Inferior parietal cortex (tissue), 1 donor: ENCODE measurements at regions not wholly inside any gene's neighbourhood (a gene's known extent, or its start where the extent isn't known, plus 50 kb on each side); places are given as distances from the start of the nearest gene placed in this dataset.

Source experiments
- DNase-seq: peaks from one replicate; pipeline ENCODE4 v3.0.0-alpha.2; 2016; ENCODE audit errors: extremely low spot score

DNA sequence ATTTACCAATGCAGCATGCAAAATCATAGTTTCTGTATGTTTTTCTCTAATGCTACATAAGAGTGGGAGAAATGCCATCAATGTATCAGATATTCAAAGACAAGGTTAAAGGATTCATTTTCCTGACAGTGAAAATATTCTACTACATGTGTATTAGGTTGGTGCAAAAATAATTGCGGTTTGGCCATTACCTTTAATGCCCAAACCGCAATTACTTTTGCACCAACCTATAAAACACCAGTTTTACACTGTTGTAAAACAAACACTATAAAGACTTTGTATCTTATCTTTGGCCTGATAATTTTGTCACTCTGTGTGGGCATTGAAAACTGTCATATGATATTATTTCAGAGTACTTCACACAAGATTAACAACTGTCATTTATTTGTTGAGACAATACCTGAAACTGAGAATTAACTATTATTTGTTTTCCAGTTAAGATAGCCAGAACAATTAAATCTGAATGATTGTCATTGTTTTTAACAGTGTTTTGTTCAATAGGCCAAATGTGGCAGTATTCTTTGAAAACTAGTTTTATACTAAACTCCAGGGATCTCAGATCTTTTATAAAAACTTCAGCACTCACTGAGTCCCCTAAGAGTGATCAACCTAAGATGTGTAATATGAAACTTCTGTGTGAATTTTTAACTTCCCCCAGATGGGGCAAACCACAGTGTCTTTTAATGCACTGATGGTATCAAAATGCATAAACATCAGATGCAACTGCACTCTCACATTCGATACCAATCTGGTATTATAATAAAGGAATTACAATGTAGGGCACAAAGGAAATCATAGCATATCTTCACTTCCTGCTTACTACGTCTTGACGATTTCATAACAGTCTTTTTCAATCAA lies 53.8 kb upstream of the FBN2 start:
- no peak for DNase-seq

- no peak for DNase-seq
These were observed 58.0 kb upstream of the FBN2 start for GRCh38 chr5:128596071-128596470.

GRCh38 chr5:128597156-128597555 lies 59.1 kb upstream of the FBN2 start:
- DNase-seq: no peak

- no peak for DNase-seq
These were observed 75.1 kb upstream of the FBN2 start for GRCh38 chr5:128613128-128613527.

GRCh38 chr5:128613766-128614165 lies 75.7 kb upstream of the FBN2 start:
- no peak for DNase-seq

DNA sequence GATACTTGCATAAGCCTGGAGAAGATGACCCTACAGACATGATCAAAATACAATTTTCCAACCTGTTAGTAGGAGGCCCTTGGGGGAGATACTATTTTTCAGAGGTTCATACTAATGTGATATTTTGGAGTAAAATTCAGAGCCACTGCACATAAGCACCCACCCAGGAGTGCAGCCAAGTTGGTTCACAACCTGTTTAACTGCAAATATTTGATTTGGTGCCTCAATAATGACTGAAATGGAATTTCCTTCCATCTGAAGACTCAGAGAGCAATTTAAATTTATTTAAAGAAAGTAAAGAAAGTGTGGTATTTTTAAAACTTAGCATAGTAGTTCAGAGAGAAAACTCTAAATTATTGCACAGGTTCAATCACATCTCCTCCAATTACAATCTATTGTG lies 77.5 kb upstream of the FBN2 start:
- DNase-seq: no peak

DNA sequence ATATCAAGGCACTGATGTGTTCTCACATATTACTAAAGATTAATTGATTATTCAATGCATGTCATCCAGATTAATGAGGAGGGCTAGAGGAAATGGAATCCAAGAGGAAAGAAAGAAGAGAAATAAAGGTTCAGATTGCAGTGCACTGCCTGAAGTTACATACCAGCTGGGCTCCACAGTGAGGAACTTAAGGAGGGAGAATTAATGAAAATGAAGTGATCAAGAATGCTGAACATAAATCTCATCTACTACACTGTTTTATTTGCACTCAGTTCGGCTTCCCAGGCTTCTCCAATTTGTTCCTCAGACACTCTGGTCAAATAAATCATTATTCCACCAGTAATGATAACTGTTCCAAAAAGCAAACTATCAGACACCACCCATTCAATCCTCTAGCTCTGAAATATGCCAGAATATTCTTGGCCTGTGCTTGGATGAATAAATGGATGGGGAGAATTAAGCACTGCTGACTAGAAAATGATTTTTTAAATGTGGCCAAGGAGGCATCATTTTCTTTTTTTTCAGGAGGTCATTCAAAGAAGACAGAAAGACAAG lies 88.6 kb upstream of the FBN2 start:
- DNase-seq: no peak

GRCh38 chr5:128627939-128628338 lies 89.9 kb upstream of the FBN2 start:
- no peak for DNase-seq

DNA sequence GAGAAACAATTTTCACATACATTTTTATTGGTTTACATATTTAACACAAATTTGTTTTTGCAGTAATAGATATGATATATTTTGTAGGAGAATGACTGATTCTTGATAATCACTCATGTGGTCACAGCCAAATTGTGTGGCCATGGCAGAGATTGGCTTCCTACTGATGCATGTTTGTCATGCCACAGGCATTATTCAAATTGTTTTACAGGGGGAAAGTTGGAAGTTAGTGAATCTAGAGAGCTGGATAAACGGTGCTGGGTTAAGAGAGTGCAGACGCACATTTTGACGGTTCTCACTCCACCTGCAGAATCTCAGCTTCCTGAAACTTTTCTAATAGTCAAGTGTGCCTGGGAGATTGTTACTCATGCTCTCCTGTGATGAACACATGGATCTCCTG lies 91.1 kb upstream of the FBN2 start:
- no peak for DNase-seq

GRCh38 chr5:128630121-128630520 lies 92.1 kb upstream of the FBN2 start:
- DNase-seq: no peak

GRCh38 chr5:128631771-128632170 lies 93.7 kb upstream of the FBN2 start:
- no peak for DNase-seq

- no peak for DNase-seq
These were observed 94.2 kb upstream of the FBN2 start for GRCh38 chr5:128632264-128632663.

DNA sequence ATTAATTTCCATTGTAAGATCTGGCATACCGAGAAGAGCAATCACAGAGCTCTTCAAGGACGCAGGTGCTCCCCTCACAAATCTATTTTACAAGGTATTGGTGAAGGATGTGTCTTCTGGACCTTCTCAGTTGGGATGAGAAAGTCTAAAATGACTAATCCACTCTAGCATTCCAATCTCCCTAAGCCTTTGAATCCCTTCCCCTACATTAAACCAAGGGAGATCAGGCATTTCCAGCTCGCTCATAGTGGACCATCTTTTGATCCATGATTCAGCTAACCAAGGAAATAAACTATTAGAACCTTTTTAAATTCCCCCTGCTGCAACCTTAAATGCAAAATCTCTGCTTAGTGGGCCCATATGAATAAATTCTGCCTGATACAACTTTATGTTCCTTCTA lies 95.9 kb upstream of the FBN2 start:
- DNase-seq: no peak

GRCh38 chr5:128635379-128635778 lies 97.3 kb upstream of the FBN2 start:
- no peak for DNase-seq

DNA sequence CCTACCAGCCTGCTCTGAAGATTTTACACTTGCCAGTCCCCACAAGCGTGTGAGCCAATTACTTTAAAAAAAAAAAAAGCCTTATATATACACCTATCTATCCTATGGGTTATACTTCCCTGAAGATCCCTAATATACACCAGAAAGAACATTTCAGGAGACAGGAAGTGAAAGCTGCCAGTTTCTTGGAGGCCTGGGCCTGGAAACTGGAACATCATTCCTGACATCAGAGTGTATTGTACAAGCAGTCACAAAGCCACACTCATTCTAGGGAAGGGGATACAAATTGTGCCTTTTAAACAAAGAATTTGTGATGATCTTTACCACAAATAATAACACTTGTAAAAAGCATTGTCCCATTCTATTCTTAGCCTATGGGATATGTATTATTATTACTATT lies 98.3 kb upstream of the FBN2 start:
- no peak for DNase-seq

GRCh38 chr5:128637031-128637430 lies 99.0 kb upstream of the FBN2 start:
- DNase-seq: no peak

- DNase-seq: no peak
These were observed 103.8 kb upstream of the FBN2 start for GRCh38 chr5:128641861-128642260.

GRCh38 chr5:128644863-128645262 lies 106.8 kb upstream of the FBN2 start:
- DNase-seq: no peak

- DNase-seq: no peak
These were observed 107.5 kb upstream of the FBN2 start for GRCh38 chr5:128645581-128645980.

- no peak for DNase-seq
These were observed 108.1 kb upstream of the FBN2 start for GRCh38 chr5:128646176-128646575.

GRCh38 chr5:128649192-128649591 lies 111.1 kb upstream of the FBN2 start:
- DNase-seq: no peak

DNA sequence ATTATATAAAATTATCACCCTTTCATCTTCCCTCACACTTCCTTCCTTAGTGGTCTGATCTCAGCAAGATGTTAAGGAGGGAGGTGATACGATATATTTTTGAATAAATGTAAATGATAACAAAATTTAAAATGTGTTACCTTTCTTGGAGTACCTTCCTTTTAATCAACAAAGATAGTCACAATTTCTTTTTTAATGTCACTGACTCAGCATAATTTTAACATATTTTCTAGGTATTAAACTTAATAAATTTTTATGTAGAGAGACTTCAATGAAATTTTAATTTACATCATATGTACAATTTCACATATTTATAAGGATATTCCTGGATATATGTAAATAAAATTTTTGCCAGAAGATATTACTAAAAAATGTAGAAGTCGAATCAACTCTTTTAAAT lies 125.0 kb upstream of the FBN2 start:
- DNase-seq: no peak

- DNase-seq: no peak
These were observed 127.8 kb upstream of the FBN2 start for GRCh38 chr5:128665747-128666355.
